ENCODE measurements at regions not wholly inside any gene's neighbourhood (a gene's known extent, or its start where the extent isn't known, plus 50 kb on each side); places are given as distances from the start of the nearest gene placed in this dataset.

DNA sequence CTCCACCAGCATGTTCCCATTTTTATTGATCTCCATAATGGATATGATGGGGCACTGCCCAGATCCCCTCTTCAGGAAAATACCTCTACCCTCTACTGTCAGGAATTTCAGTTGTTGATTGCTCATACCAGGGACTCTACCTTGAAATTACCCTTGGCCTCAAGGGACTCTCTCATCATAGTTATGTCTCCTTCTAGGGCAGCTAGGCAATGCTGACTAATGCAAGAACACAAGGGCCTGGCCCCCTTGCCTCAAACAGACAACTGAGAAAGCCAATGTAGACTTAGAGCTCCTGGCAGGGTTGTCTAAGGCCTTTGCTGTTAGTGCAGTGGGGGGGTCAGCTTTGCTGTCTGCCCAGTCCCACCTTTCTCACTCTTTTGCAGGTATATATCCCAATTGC is 493.1 kb downstream of the BTBD3 start:
- Histone ChIP-seq H3K27me3 (replicated peaks; ENCODE audit: insufficient read depth) (no peaks in the 10 kb centered on the region), H3K27ac (no peak overlapping the region), H3K36me3 (no peaks in the 10 kb centered on the region), H3K4me3 (no peak overlapping the region), H3K4me1 (replicated peaks) (no peaks in the 10 kb centered on the region), H3K9me3 (no peaks in the 10 kb centered on the region)
- intact Hi-C loops (cut with DNase I) = no loop called here
- DNase-seq (ENCODE audit: low spot score) = no peak
- TF ChIP-seq POLR2A (IDR thresholded peaks at IDR 0.05) (no peak), POLR2AphosphoS5 (IDR thresholded peaks at IDR 0.05) (no peak)
- TF ChIP-seq, protein P1, sequence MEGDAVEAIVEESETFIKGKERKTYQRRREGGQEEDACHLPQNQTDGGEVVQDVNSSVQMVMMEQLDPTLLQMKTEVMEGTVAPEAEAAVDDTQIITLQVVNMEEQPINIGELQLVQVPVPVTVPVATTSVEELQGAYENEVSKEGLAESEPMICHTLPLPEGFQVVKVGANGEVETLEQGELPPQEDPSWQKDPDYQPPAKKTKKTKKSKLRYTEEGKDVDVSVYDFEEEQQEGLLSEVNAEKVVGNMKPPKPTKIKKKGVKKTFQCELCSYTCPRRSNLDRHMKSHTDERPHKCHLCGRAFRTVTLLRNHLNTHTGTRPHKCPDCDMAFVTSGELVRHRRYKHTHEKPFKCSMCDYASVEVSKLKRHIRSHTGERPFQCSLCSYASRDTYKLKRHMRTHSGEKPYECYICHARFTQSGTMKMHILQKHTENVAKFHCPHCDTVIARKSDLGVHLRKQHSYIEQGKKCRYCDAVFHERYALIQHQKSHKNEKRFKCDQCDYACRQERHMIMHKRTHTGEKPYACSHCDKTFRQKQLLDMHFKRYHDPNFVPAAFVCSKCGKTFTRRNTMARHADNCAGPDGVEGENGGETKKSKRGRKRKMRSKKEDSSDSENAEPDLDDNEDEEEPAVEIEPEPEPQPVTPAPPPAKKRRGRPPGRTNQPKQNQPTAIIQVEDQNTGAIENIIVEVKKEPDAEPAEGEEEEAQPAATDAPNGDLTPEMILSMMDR (IDR thresholded peaks at IDR 0.05) = no peak

- DNase-seq (ENCODE audit: low spot score) = no peak
- intact Hi-C loops (cut with DNase I) = no loop called here
- no peak overlapping the region for H3K4me3 ChIP-seq
- H3K36me3 ChIP-seq = no peaks in the 10 kb centered on the region
- no peaks in the 10 kb centered on the region for H3K9me3 ChIP-seq
- 87% methylated on average over 7 of the region's 7 CpGs for WGBS
- H3K4me1 ChIP-seq (replicated peaks) = no peaks in the 10 kb centered on the region
- no peak overlapping the region for H3K27ac ChIP-seq
- no peaks in the 10 kb centered on the region for H3K27me3 ChIP-seq (replicated peaks; ENCODE audit: insufficient read depth)
- TF ChIP-seq, protein P1 (IDR thresholded peaks at IDR 0.05) = no peak
- TF ChIP-seq POLR2AphosphoS5 (IDR thresholded peaks at IDR 0.05) (no peak), POLR2A (IDR thresholded peaks at IDR 0.05) (no peak)
These were observed 493.7 kb downstream of the BTBD3 start for GRCh38 chr20:12411246-12411940.

- no peaks in the 10 kb centered on the region for H3K27me3 ChIP-seq (replicated peaks; ENCODE audit: insufficient read depth)
- H3K9me3 ChIP-seq = no peaks in the 10 kb centered on the region
- H3K36me3 ChIP-seq = no peaks in the 10 kb centered on the region
- intact Hi-C loops (cut with DNase I) = no loop called here
- TF ChIP-seq, protein P1 (IDR thresholded peaks at IDR 0.05) = no peak
- no peak for TF ChIP-seq POLR2AphosphoS5 (IDR thresholded peaks at IDR 0.05)
- no peak for TF ChIP-seq POLR2A (IDR thresholded peaks at IDR 0.05)
- no peaks in the 10 kb centered on the region for H3K4me1 ChIP-seq (replicated peaks)
- no peak overlapping the region for H3K4me3 ChIP-seq
- 20% methylated on average over 1 of the region's 1 CpG for WGBS
- H3K27ac ChIP-seq = no peak overlapping the region
- no peak for DNase-seq (ENCODE audit: low spot score)
These were observed 495.4 kb downstream of the BTBD3 start for GRCh38 chr20:12413116-12413515.

DNA sequence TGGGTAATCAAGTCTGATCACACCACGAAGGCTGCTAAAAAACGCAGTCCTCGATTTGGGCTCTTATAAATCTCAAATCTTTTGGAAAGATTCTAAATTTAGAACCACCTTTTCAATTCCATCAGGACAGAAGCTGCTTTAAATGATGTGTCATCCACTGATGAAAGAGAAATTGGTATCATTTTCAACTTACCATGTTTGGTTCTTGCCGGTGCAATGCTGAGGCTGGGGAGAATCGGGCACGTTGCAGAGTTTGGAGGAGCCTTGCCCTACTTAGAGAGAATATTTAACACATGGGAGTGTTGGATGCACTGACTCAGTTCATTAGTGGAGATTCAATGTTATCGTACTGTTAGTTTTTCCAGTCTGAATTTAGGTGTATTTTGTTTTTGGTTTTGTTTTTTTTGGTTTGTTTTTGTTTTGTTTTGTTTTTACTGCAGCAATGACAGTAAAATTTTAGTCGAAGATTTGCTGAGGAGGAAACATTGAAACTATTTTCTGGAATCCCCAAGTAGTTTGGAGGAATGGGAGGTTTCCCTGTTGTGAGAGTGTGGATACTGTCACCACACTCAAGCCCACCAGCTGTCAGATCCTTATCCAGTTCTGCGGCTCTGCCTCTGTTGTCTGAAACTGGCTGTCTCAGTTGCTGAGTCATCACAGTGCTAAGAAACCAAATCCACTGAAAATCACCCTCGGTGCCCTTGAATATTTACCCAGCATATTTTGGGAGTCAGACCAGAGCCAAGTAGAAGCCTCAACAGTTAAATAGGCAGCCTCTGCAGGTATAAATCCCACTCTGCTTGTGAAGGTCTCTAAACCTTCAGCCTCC is 497.0 kb downstream of the BTBD3 start:
- Histone ChIP-seq H3K27me3 (replicated peaks; ENCODE audit: insufficient read depth) (no peaks in the 10 kb centered on the region), H3K4me3 (no peak overlapping the region), H3K27ac (no peak overlapping the region), H3K36me3 (no peaks in the 10 kb centered on the region), H3K4me1 (replicated peaks) (no peaks in the 10 kb centered on the region), H3K9me3 (no peaks in the 10 kb centered on the region)
- 38% methylated on average over 10 of the region's 10 CpGs for WGBS
- intact Hi-C loops (cut with DNase I) = no loop called here
- no peak for DNase-seq (ENCODE audit: low spot score)
- TF ChIP-seq POLR2AphosphoS5 (IDR thresholded peaks at IDR 0.05) (no peak), POLR2A (IDR thresholded peaks at IDR 0.05) (no peak)
- TF ChIP-seq, protein P1 (IDR thresholded peaks at IDR 0.05) = no peak
